ENCODE measurements at regions not wholly inside any gene's neighbourhood (a gene's known extent, or its start where the extent isn't known, plus 50 kb on each side); places are given as distances from the start of the nearest gene placed in this dataset.

DNA sequence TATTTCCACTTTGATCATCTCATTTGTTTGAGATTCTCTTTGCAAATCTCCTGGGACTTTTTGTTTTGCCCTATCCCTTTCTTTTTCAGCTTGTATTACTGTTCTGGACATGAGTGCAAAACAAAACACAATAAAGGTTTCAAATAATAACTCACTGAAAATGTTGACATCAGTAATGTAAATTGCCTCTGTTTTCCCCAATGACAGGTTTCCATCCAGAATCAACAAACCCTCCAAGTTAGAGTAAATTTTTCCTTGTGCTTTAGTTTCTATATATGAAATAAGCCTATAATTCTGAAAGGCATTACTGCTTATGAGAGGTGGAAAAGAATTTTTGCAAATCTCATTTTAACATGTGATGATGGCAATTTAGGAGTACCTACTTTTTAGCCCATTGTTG lies 187.0 kb upstream of the ANO3 start:
- no peak overlapping the region for H3K4me3 ChIP-seq (replicated peaks; ENCODE audit: insufficient read depth, low read length)
- no peaks in the 10 kb centered on the region for H3K27me3 ChIP-seq (ENCODE audit: insufficient read depth, poor library complexity, severe bottlenecking)
- TF ChIP-seq GABPA (IDR thresholded peaks at IDR 0.05; ENCODE audit: low read depth) (no peak), SPI1 (IDR thresholded peaks at IDR 0.05; ENCODE audit: borderline replicate concordance, low read depth) (no peak), POLR2AphosphoS5 (IDR thresholded peaks at IDR 0.05; ENCODE audit: low read depth) (no peak)
- TF ChIP-seq, protein P1, sequence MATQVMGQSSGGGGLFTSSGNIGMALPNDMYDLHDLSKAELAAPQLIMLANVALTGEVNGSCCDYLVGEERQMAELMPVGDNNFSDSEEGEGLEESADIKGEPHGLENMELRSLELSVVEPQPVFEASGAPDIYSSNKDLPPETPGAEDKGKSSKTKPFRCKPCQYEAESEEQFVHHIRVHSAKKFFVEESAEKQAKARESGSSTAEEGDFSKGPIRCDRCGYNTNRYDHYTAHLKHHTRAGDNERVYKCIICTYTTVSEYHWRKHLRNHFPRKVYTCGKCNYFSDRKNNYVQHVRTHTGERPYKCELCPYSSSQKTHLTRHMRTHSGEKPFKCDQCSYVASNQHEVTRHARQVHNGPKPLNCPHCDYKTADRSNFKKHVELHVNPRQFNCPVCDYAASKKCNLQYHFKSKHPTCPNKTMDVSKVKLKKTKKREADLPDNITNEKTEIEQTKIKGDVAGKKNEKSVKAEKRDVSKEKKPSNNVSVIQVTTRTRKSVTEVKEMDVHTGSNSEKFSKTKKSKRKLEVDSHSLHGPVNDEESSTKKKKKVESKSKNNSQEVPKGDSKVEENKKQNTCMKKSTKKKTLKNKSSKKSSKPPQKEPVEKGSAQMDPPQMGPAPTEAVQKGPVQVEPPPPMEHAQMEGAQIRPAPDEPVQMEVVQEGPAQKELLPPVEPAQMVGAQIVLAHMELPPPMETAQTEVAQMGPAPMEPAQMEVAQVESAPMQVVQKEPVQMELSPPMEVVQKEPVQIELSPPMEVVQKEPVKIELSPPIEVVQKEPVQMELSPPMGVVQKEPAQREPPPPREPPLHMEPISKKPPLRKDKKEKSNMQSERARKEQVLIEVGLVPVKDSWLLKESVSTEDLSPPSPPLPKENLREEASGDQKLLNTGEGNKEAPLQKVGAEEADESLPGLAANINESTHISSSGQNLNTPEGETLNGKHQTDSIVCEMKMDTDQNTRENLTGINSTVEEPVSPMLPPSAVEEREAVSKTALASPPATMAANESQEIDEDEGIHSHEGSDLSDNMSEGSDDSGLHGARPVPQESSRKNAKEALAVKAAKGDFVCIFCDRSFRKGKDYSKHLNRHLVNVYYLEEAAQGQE (IDR thresholded peaks at IDR 0.05; ENCODE audit: insufficient replicate concordance, low read depth), result no peak
- TF ChIP-seq, protein P2, sequence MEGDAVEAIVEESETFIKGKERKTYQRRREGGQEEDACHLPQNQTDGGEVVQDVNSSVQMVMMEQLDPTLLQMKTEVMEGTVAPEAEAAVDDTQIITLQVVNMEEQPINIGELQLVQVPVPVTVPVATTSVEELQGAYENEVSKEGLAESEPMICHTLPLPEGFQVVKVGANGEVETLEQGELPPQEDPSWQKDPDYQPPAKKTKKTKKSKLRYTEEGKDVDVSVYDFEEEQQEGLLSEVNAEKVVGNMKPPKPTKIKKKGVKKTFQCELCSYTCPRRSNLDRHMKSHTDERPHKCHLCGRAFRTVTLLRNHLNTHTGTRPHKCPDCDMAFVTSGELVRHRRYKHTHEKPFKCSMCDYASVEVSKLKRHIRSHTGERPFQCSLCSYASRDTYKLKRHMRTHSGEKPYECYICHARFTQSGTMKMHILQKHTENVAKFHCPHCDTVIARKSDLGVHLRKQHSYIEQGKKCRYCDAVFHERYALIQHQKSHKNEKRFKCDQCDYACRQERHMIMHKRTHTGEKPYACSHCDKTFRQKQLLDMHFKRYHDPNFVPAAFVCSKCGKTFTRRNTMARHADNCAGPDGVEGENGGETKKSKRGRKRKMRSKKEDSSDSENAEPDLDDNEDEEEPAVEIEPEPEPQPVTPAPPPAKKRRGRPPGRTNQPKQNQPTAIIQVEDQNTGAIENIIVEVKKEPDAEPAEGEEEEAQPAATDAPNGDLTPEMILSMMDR (IDR thresholded peaks at IDR 0.05; ENCODE audit: insufficient read depth, low read length), result no peak
- no peak for DNase-seq (ENCODE audit: low read depth in 1 of 2, low spot score in 1 of 2)
- no peak overlapping the region for H3K27ac ChIP-seq (replicated peaks)

DNA sequence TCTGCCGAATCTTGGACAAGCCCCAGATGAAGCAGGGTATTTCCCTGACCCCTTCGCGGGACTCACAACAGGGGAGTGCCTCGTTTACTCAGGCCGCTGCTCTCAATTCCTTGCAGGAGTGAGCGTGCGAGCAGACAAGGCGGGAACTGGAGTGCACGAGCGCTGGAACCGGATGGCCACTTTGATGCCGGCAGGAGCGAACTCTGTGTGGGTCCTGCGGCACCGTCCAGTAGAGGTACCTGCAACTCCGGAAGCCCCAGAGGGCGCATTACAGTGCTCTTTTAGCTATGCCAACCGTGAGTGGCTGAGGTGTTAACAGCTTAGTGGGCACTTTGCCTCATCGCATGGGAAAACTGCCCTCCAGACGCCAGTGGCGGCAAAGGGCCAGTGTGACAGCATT lies 182.3 kb upstream of the ANO3 start:
- Histone ChIP-seq H3K4me3 (replicated peaks; ENCODE audit: insufficient read depth, low read length) (no peak overlapping the region), H3K27ac (replicated peaks) (no peak overlapping the region), H3K27me3 (ENCODE audit: insufficient read depth, poor library complexity, severe bottlenecking) (no peaks in the 10 kb centered on the region)
- DNase-seq (ENCODE audit: low read depth in 1 of 2, low spot score in 1 of 2), result no peak
- TF ChIP-seq POLR2AphosphoS5 (IDR thresholded peaks at IDR 0.05; ENCODE audit: low read depth) (no peak), SPI1 (IDR thresholded peaks at IDR 0.05; ENCODE audit: borderline replicate concordance, low read depth) (no peak), GABPA (IDR thresholded peaks at IDR 0.05; ENCODE audit: low read depth) (no peak)
- TF ChIP-seq, protein P2 (IDR thresholded peaks at IDR 0.05; ENCODE audit: insufficient read depth, low read length), result no peak
- TF ChIP-seq, protein P1 (IDR thresholded peaks at IDR 0.05; ENCODE audit: insufficient replicate concordance, low read depth), result no peak

DNA sequence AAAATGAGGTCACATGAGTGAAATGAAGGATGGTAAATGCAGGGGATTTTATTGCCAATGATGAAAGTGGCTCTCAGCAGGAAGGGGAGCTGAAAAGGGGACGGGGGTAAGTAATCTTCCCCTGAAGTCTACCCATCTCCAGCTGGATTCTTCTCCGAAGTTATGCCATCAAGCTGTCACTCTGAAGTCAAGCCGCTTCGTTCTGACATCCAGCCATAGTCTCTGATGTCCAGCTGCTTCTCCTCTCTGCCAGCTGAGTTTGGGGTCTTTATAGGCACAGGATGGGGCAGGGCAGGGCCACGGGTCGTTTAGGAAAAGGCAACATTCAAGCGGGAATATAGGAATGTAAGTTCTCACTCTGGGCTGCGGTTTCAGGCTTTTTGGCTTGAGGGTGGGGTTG lies 181.9 kb upstream of the ANO3 start:
- Histone ChIP-seq H3K27ac (replicated peaks) (no peak overlapping the region), H3K27me3 (ENCODE audit: insufficient read depth, poor library complexity, severe bottlenecking) (no peaks in the 10 kb centered on the region), H3K4me3 (replicated peaks; ENCODE audit: insufficient read depth, low read length) (no peak overlapping the region)
- no peak for DNase-seq (ENCODE audit: low read depth in 1 of 2, low spot score in 1 of 2)
- TF ChIP-seq, protein P1 (IDR thresholded peaks at IDR 0.05; ENCODE audit: insufficient replicate concordance, low read depth), result no peak
- TF ChIP-seq GABPA (IDR thresholded peaks at IDR 0.05; ENCODE audit: low read depth), result no peak
- TF ChIP-seq SPI1 (IDR thresholded peaks at IDR 0.05; ENCODE audit: borderline replicate concordance, low read depth), result no peak
- TF ChIP-seq, protein P2 (IDR thresholded peaks at IDR 0.05; ENCODE audit: insufficient read depth, low read length), result no peak
